HEK293 (cell line): ENCODE measurements at regions not wholly inside any gene's neighbourhood (a gene's known extent, or its start where the extent isn't known, plus 50 kb on each side); places are given as distances from the start of the nearest gene placed in this dataset.

Source experiments
- AEBP2 ChIP-seq: fragments of 450-650 bp; formaldehyde crosslinking; IDR thresholded peaks from 2 replicates; pipeline ENCODE4 v1.5.1; 2016; ENCODE audit warnings: missing biosample characterization, missing genetic modification characterization, borderline replicate concordance
- CTCF ChIP-seq: fragments of 450-650 bp; formaldehyde crosslinking; IDR thresholded peaks from 2 replicates; pipeline ENCODE4 v1.5.1; 2016; ENCODE audit warnings: missing biosample characterization, missing genetic modification characterization
- MZF1 ChIP-seq: fragments of 450-650 bp; formaldehyde crosslinking; IDR thresholded peaks from 2 replicates; pipeline ENCODE4 v1.5.1; 2017; ENCODE audit warnings: missing biosample characterization, missing genetic modification characterization, borderline replicate concordance
- ZBTB20 ChIP-seq: fragments of 450-650 bp; formaldehyde crosslinking; IDR thresholded peaks from 2 replicates; pipeline ENCODE4 v1.5.1; 2016; ENCODE audit warnings: missing biosample characterization, missing genetic modification characterization
- ZFP3 ChIP-seq: fragments of 450-650 bp; formaldehyde crosslinking; IDR thresholded peaks from 2 replicates; pipeline ENCODE4 v1.5.1; 2016; ENCODE audit warnings: low read depth, missing biosample characterization, missing genetic modification characterization
- ZNF148 ChIP-seq: fragments of 450-650 bp; formaldehyde crosslinking; IDR thresholded peaks from 2 replicates; pipeline ENCODE4 v1.5.0; 2017; ENCODE audit warnings: missing biosample characterization, missing genetic modification characterization, borderline replicate concordance
- ZNF311 ChIP-seq: fragments of 450-650 bp; formaldehyde crosslinking; IDR thresholded peaks from 2 replicates; pipeline ENCODE4 v1.5.1; 2017; ENCODE audit warnings: missing biosample characterization, missing genetic modification characterization, borderline replicate concordance
- ZNF398 ChIP-seq: fragments of 450-650 bp; formaldehyde crosslinking; IDR thresholded peaks from 2 replicates; pipeline ENCODE4 v1.5.1; 2017; ENCODE audit warnings: missing biosample characterization, missing genetic modification characterization
- ZNF513 ChIP-seq: fragments of 450-650 bp; IDR thresholded peaks from 2 replicates; pipeline ENCODE4 v1.5.1; 2018; ENCODE audit warnings: missing biosample characterization, missing genetic modification characterization
- ZNF548 ChIP-seq: fragments of 450-650 bp; formaldehyde crosslinking; IDR thresholded peaks from 2 replicates; pipeline ENCODE4 v1.5.1; 2016; ENCODE audit warnings: missing biosample characterization, missing genetic modification characterization
- ZNF580 ChIP-seq: fragments of 450-650 bp; formaldehyde crosslinking; IDR thresholded peaks from 2 replicates; pipeline ENCODE4 v1.5.1; 2016; ENCODE audit warnings: missing biosample characterization, missing genetic modification characterization
- ZNF639 ChIP-seq: fragments of 450-650 bp; formaldehyde crosslinking; IDR thresholded peaks from 2 replicates; pipeline ENCODE4 v1.5.1; 2016; ENCODE audit warnings: missing biosample characterization, missing genetic modification characterization

GRCh38 chr16:63453261-63453660, 1417.0 kb upstream of the CDH8 start:
- TF ChIP-seq ZNF548 (tag by site-specific recombination) (no peak), ZFP3 (tag by site-specific recombination) (no peak), MZF1 (tag by site-specific recombination) (no peak), ZNF580 (tag by site-specific recombination) (no peak), CTCF (tag by site-specific recombination) (no peak), ZNF639 (tag by site-specific recombination) (no peak), ZNF513 (tag by site-specific recombination) (no peak), AEBP2 (no peak), ZNF311 (tag by site-specific recombination) (no peak), ZNF398 (tag by site-specific recombination) (no peak), ZBTB20 (no peak), ZNF148 (no peak)
